AG08395 (cell line): ENCODE measurements at regions not wholly inside any gene's neighbourhood (a gene's known extent, or its start where the extent isn't known, plus 50 kb on each side); places are given as distances from the start of the nearest gene placed in this dataset.

Source experiments
- DNase-seq: peaks from one replicate; pipeline ENCODE4 v3.0.0; 2012; ENCODE audit warnings: mixed read lengths, low spot score

- no peak for DNase-seq
These were observed 244.7 kb downstream of the NDUFA10 start for GRCh38 chr2:239780236-239780994.

- no peak for DNase-seq
These were observed 245.6 kb downstream of the NDUFA10 start for GRCh38 chr2:239779584-239779983.

- no peak for DNase-seq
These were observed 246.1 kb downstream of the NDUFA10 start for GRCh38 chr2:239778861-239779558.

GRCh38 chr2:239778042-239778851 lies 246.9 kb downstream of the NDUFA10 start:
- DNase-seq, result no peak

GRCh38 chr2:239777219-239777618 lies 247.9 kb downstream of the NDUFA10 start:
- no peak for DNase-seq

GRCh38 chr2:239776436-239777005 lies 248.6 kb downstream of the NDUFA10 start:
- no peak for DNase-seq

GRCh38 chr2:239775623-239776435 lies 249.3 kb downstream of the NDUFA10 start:
- peak; percentile 10 for DNase-seq

- no peak for DNase-seq
These were observed 250.1 kb downstream of the NDUFA10 start for GRCh38 chr2:239774933-239775622.

- DNase-seq, result no peak
These were observed 251.0 kb downstream of the NDUFA10 start for GRCh38 chr2:239774142-239774462.

GRCh38 chr2:239773228-239774141 lies 251.7 kb downstream of the NDUFA10 start:
- DNase-seq, result no peak

- DNase-seq, result no peak
These were observed 252.4 kb downstream of the NDUFA10 start for GRCh38 chr2:239772721-239773120.

GRCh38 chr2:239770246-239770639 lies 254.9 kb downstream of the NDUFA10 start:
- no peak for DNase-seq

- no peak for DNase-seq
These were observed 255.4 kb downstream of the NDUFA10 start for GRCh38 chr2:239769554-239770245.

GRCh38 chr2:239768907-239769553 lies 256.1 kb downstream of the NDUFA10 start:
- no peak for DNase-seq

- DNase-seq, result no peak
These were observed 256.9 kb downstream of the NDUFA10 start for GRCh38 chr2:239768031-239768790.

- no peak for DNase-seq
These were observed 257.9 kb downstream of the NDUFA10 start for GRCh38 chr2:239767021-239767905.

GRCh38 chr2:239765911-239766310 lies 259.2 kb downstream of the NDUFA10 start:
- DNase-seq, result no peak
